Left lung (tissue), 4 donors: ENCODE measurements at regions not wholly inside any gene's neighbourhood (a gene's known extent, or its start where the extent isn't known, plus 50 kb on each side); places are given as distances from the start of the nearest gene placed in this dataset.
"Not testable (repeated sequence)": the region's sequence is repeated elsewhere in the genome, so short reads cannot be mapped to it uniquely, and the experiment has no call there.

Source experiments
- ATAC-seq: fragments of 200-7000 bp; cut with Tn5 transposase; one replicate; pipeline ENCODE4 v1.9.1; 2020; ENCODE audit warnings: moderate library complexity
- DNase-seq, 4 donors: peaks; one replicate each; pipeline ENCODE4 v3.0.0-alpha.2; 2013 to 2020
- H3K27ac ChIP-seq, 2 donors: fragments of 200-600 bp; sonication (generic) in 1 of 2; one replicate each; pipeline versions ENCODE4 v1.5.0 to v1.8.0; 2020 to 2021
- H3K27me3 ChIP-seq, 2 donors: fragments of 200-600 bp; sonication (generic) in 1 of 2; one replicate each; pipeline versions ENCODE4 v1.5.0 to v1.8.0; 2020 to 2021
- H3K36me3 ChIP-seq, 2 donors: fragments of 200-600 bp; sonication (generic) in 1 of 2; one replicate each; pipeline versions ENCODE4 v1.5.0 to v1.8.0; 2020 to 2021
- H3K4me1 ChIP-seq, 2 donors: fragments of 200-600 bp; one replicate each; pipeline ENCODE4 v1.8.0; 2021
- H3K4me3 ChIP-seq, 2 donors: fragments of 200-600 bp; sonication (generic) in 1 of 2; one replicate each; pipeline versions ENCODE4 v1.5.0 to v1.8.0; 2020 to 2021; ENCODE audit warnings: mild to moderate bottlenecking in 1 of 2
- H3K9me3 ChIP-seq, 2 donors: fragments of 200-600 bp; sonication (generic) in 1 of 2; one replicate each; pipeline versions ENCODE4 v1.5.0 to v1.8.0; 2020 to 2021
- CTCF ChIP-seq, 2 donors: fragments of 200-600 bp; sonication (generic) in 1 of 2; IDR thresholded peaks; one replicate each; pipeline versions ENCODE4 v1.5.0 to v1.8.0; 2021; ENCODE audit warnings: antibody characterized with exemption in 2 of 2
- intact Hi-C, 2 donors: fragments of 100-400 bp; cut with DNase I; formaldehyde crosslinking; loops; one replicate each; pipeline versions ENCODE4 v1.11.2 to v1.14.2; 2022
- donor health status: DM: no; HTN: yes; CAD: no.
- donor health status: DM: no; HTN: no; CAD: no.

- intact Hi-C loops, result no loop called here
- no peak for DNase-seq
- Histone ChIP-seq H3K4me1 (no peaks in the 10 kb centered on the region), H3K27ac (no peak overlapping the region), H3K36me3 (no peaks in the 10 kb centered on the region), H3K27me3 (no peaks in the 10 kb centered on the region), H3K4me3 (no peak overlapping the region), H3K9me3 (no peaks in the 10 kb centered on the region)
- ATAC-seq, result no peak
- no peak for TF ChIP-seq CTCF (IDR thresholded peaks at IDR 0.05)
Observed at GRCh38 chr4:171342646-171343045, 470.6 kb upstream of the GALNTL6 start.

- Histone ChIP-seq H3K27me3 (no peaks in the 10 kb centered on the region), H3K9me3 (no peaks in the 10 kb centered on the region), H3K4me3 (no peak overlapping the region), H3K27ac (no peak overlapping the region), H3K4me1 (no peaks in the 10 kb centered on the region), H3K36me3 (no peaks in the 10 kb centered on the region)
- intact Hi-C loops, result no loop called here
- DNase-seq (no peak), ATAC-seq (no peak)
- no peak for TF ChIP-seq CTCF (IDR thresholded peaks at IDR 0.05)
Observed at GRCh38 chr4:171340258-171340657, 472.9 kb upstream of the GALNTL6 start.

GRCh38 chr4:171334549-171334948 is 478.7 kb upstream of the GALNTL6 start:
- no peak for ATAC-seq
- H3K4me3 ChIP-seq, result no peak overlapping the region
- TF ChIP-seq CTCF (IDR thresholded peaks at IDR 0.05), result no peak
- H3K27me3 ChIP-seq, result no peaks in the 10 kb centered on the region
- H3K9me3 ChIP-seq, result peaks cover 0 to 9% of the 10 kb centered on the region in 2 donors
- no peak overlapping the region for H3K27ac ChIP-seq
- H3K4me1 ChIP-seq, result no peaks in the 10 kb centered on the region
- intact Hi-C loops, result no loop called here
- no peak for DNase-seq
- H3K36me3 ChIP-seq, result no peaks in the 10 kb centered on the region

GRCh38 chr4:171308661-171309060 is 504.5 kb upstream of the GALNTL6 start:
- no peak overlapping the region for H3K27ac ChIP-seq
- H3K9me3 ChIP-seq, result peaks cover 0 to 12% of the 10 kb centered on the region in 2 donors
- ATAC-seq (no peak), DNase-seq (no peak)
- H3K36me3 ChIP-seq, result no peaks in the 10 kb centered on the region
- intact Hi-C loops, result no loop called here
- no peaks in the 10 kb centered on the region for H3K4me1 ChIP-seq
- H3K4me3 ChIP-seq, result no peak overlapping the region
- no peaks in the 10 kb centered on the region for H3K27me3 ChIP-seq
- TF ChIP-seq CTCF (IDR thresholded peaks at IDR 0.05), result no peak

GRCh38 chr4:171298048-171298718 is 515.0 kb upstream of the GALNTL6 start:
- H3K27ac ChIP-seq, intact Hi-C loops, H3K4me1 ChIP-seq, H3K36me3 ChIP-seq, ATAC-seq, H3K4me3 ChIP-seq, H3K27me3 ChIP-seq: not testable (repeated sequence)
- H3K9me3 ChIP-seq, result peaks cover 0 to 17% of the 10 kb centered on the region in 2 donors
- peak in 1 of 4 donors; percentile 70 for DNase-seq
